ENCODE measurements at regions not wholly inside any gene's neighbourhood (a gene's known extent, or its start where the extent isn't known, plus 50 kb on each side); places are given as distances from the start of the nearest gene placed in this dataset.

DNA sequence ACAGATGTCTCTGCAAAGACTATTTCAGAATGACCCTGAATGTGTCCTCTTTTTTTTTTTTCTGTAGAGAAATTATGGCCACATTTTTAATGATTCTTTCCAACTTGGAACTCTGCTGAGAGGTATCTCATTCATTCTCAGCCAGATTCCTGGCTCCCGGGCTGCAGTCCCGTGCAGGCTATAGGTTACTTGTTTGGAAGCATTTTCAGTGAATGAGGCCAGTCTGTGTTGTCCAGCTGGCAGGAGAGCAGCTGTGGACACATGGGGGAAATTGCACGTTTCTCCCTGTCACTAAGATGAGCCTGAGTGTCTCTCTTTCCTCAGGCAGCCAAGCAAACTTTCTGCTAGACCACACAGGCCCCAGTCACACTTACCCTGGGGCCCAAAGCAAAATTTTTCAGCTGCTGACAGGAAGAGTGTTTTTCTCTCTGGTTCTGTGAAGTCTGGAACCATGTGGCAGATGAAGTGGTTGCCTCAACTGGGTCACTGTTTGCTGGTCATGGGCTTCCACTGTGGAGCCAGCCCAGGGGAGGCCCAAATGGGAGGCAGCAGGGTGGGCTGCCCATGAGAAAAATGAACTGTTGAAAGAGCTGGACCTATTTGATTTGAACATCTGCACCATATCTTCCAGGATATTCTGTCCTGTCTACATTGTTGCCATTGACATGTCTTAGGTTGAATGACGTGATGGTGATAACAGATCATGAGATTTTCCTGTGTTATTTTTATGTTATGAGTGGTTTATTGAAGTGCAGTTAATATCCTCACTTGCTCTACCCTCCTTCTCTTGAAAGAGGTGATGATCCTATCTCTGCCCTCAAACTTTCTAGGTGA is 431.2 kb downstream of the LPIN1 start:
- no peak overlapping the region for H3K4me3 ChIP-seq (ENCODE audit: low read length)
- TF ChIP-seq, protein P1, sequence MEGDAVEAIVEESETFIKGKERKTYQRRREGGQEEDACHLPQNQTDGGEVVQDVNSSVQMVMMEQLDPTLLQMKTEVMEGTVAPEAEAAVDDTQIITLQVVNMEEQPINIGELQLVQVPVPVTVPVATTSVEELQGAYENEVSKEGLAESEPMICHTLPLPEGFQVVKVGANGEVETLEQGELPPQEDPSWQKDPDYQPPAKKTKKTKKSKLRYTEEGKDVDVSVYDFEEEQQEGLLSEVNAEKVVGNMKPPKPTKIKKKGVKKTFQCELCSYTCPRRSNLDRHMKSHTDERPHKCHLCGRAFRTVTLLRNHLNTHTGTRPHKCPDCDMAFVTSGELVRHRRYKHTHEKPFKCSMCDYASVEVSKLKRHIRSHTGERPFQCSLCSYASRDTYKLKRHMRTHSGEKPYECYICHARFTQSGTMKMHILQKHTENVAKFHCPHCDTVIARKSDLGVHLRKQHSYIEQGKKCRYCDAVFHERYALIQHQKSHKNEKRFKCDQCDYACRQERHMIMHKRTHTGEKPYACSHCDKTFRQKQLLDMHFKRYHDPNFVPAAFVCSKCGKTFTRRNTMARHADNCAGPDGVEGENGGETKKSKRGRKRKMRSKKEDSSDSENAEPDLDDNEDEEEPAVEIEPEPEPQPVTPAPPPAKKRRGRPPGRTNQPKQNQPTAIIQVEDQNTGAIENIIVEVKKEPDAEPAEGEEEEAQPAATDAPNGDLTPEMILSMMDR (IDR thresholded peaks at IDR 0.05; ENCODE audit: insufficient read depth, low read depth, low read length, missing control alignments) = no peak

DNA sequence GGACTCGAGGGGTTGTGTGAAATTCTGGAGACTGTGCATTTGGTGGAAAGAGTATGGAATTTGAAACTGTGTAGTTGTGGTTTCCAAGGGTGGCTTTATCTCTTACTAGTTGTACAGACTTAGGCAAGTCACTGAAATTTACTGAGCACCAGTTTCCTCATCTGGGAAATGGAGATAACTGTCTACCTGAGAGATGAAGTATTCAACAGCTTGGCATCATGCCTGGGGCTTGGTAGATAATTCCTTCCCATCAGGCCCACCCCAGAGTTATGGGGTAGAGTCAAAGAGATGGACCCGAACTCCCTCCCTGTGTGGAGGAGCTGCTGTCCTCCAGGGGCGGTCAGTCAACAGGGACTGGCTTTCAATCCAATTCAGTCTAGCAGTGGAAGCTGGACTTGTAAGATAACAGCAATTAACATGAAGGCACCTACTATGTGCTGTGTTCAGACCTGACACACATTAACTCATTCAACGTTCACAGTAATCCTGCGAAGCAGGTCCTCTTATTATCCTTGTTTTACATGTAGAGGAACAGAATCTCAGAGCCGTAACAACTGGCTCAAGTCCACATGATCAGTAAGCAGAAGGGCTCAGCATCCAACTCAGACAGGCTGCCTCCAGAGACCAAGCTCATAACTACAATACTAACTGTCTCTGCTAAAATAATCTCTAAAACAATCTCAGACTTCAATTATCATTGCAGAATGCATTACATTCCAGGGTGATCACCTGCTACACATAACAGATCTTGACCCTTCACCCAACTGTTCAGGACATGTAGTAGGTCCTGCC is 432.1 kb downstream of the LPIN1 start:
- DNase-seq (ENCODE audit: low read depth) = no peak
- TF ChIP-seq, protein P1 (IDR thresholded peaks at IDR 0.05; ENCODE audit: insufficient read depth, low read depth, low read length, missing control alignments) = no peak
- H3K4me3 ChIP-seq (ENCODE audit: low read length) = no peak overlapping the region

More for the DNA sequence above, 431.2 kb downstream of the LPIN1 start:
- DNase-seq (ENCODE audit: low read depth) = peak; percentile 4

DNA sequence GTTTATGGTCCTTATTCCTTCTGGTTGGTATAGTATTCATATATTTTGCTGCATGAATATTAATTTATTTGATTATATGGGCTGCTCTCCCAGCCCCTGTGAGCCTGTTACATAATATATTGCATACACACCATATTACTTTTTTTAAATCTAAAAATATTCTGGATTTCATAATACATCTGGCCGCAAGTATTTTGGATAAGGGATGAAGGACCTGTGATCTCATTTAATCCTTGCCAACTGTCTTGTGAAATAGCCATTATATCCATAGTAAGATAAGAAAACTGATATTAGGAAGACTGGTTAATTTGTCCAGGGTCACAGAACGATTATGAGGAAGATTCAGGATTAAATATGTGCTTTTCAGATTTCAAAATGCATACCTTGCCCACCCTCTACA is 433.6 kb downstream of the LPIN1 start:
- DNase-seq (ENCODE audit: low read depth) = no peak
- H3K4me3 ChIP-seq (ENCODE audit: low read length) = no peak overlapping the region
- TF ChIP-seq, protein P1 (IDR thresholded peaks at IDR 0.05; ENCODE audit: insufficient read depth, low read depth, low read length, missing control alignments) = no peak

DNA sequence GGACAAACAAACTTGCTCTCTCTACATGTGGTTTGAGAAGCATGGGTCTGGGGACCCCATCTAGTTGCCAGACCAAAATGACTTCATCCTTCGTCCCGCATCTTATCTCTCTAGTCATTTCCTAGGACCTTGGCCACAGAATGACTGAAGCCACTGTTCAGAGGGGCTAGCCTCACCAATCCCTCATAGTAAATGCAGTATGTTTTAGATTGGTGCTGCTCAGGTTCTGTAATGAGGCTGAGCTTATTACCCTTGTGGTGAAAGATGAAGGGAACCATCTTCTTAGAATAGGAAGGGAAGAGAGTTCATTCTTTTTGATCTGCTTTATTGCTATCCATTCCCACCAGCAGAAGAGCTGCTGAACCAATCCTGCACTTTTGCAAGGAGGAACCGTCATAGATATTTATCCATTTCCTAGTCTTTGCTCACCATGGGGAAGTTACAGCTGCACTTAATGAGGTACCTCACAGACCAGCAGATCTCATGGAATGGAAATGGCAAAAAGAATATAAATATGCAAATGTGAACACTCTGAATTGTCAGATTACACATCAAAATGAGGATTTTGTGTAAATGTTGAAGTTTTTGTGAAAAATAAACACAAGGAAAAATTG is 436.7 kb downstream of the LPIN1 start:
- TF ChIP-seq, protein P1 (IDR thresholded peaks at IDR 0.05; ENCODE audit: insufficient read depth, low read depth, low read length, missing control alignments) = no peak
- no peak for DNase-seq (ENCODE audit: low read depth)
- H3K4me3 ChIP-seq (ENCODE audit: low read length) = no peak overlapping the region

DNA sequence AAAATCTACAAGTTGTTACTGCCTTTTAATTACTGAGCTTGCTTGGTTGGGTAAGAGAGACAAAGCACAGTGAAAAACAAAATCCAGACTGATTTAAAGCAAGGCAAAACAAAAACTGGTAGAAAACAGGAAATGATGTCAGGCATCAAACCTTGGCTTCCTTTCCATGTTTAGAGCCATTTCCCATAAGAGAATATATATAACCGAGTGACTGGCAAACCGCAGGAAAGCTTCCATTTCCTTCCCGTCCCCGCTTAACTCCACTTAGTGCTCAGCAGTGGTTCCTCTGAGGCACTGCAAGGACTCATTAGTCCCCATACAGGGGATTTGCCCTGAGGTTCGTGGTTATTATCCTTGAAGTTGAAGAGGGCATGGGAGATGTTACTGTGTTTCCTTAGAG is 446.3 kb downstream of the LPIN1 start:
- no peak for DNase-seq (ENCODE audit: low read depth)
- no peak overlapping the region for H3K4me3 ChIP-seq (ENCODE audit: low read length)
- TF ChIP-seq, protein P1 (IDR thresholded peaks at IDR 0.05; ENCODE audit: insufficient read depth, low read depth, low read length, missing control alignments) = no peak

DNA sequence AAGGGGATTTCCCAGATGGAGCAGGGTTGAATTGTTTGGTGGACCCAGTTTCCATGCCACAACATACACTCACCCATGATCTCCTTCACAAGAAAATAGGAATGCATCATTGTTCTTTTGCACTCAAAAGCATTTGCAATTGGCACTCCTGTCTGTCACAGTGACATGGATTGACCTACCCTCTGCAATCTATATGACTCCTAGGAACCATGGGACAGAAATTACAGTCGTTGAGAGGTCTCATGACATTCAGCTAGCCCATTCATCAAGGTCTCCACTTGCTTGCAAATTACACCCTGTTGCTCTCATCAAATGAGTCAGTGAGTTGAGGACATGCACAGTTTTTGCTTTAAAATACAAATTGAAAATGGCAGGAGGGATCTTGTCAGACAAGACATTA is 448.5 kb downstream of the LPIN1 start:
- TF ChIP-seq, protein P1 (IDR thresholded peaks at IDR 0.05; ENCODE audit: insufficient read depth, low read depth, low read length, missing control alignments) = no peak

More for the DNA sequence above, 448.5 kb downstream of the LPIN1 start:
- DNase-seq (ENCODE audit: low read depth) = no peak
- no peak overlapping the region for H3K4me3 ChIP-seq (ENCODE audit: low read length)
